Heart right ventricle (tissue), 16 donors: ENCODE measurements at regions not wholly inside any gene's neighbourhood (a gene's known extent, or its start where the extent isn't known, plus 50 kb on each side); places are given as distances from the start of the nearest gene placed in this dataset.

ENCODE experiments used
- ATAC-seq, 8 donors: fragments of 200-7000 bp; cut with Tn5 transposase; one replicate each; pipeline ENCODE4 v1.9.1; 2020; ENCODE audit warnings: mild to moderate bottlenecking in 8 of 8, moderate library complexity in 8 of 8, moderate number of reproducible peaks in 1 of 8
- DNase-seq, 2 donors: peaks; one replicate each; pipeline ENCODE4 v3.0.0-alpha.2; 2020
- H3K27ac ChIP-seq, 10 donors: fragments of 200-600 bp; sonication (generic) in 2 of 10; one replicate each; pipeline versions ENCODE4 v1.5.0 to v1.8.0; 2020 to 2022; ENCODE audit warnings: mild to moderate bottlenecking in 3 of 10
- H3K27me3 ChIP-seq, 7 donors: fragments of 200-600 bp; one replicate each; pipeline ENCODE4 v1.8.0; 2021 to 2022; ENCODE audit warnings: mild to moderate bottlenecking in 2 of 7
- H3K36me3 ChIP-seq, 9 donors: fragments of 200-600 bp; sonication (generic) in 1 of 9; one replicate each; pipeline versions ENCODE4 v1.5.0 to v1.8.0; 2020 to 2022; ENCODE audit warnings: mild to moderate bottlenecking in 2 of 9
- H3K4me1 ChIP-seq, 9 donors: fragments of 200-600 bp; sonication (generic) in 1 of 9; one replicate each; pipeline versions ENCODE4 v1.5.0 to v1.8.0; 2020 to 2022; ENCODE audit warnings: mild to moderate bottlenecking in 4 of 9
- H3K4me3 ChIP-seq, 10 donors: fragments of 200-600 bp; sonication (generic) in 2 of 10; one replicate each; pipeline versions ENCODE4 v1.5.0 to v1.8.0; 2020 to 2022; ENCODE audit warnings: mild to moderate bottlenecking in 7 of 10, moderate library complexity in 2 of 10
- H3K9me3 ChIP-seq, 11 donors: fragments of 200-600 bp in 10 of 11; sonication (generic) in 2 of 11; one replicate each; pipeline versions ENCODE4 v1.5.0 to v1.8.0; 2013 to 2022; ENCODE audit warnings: mild to moderate bottlenecking in 2 of 11, control low read depth in 1 of 11, moderate library complexity in 1 of 11
- WGBS, 2 donors: extraction: QIAGEN DNeasy Blood & Tissue Kit; methylation state at CpG; one replicate each; pipeline ENCODE4 v1.1.7; 2013; ENCODE audit warnings: inconsistent platforms in 1 of 2; 5-methylcytosine and 5-hydroxymethylcytosine counted together
- intact Hi-C, 10 donors: fragments of 100-400 bp; cut with DNase I; formaldehyde crosslinking; loops; one replicate each; pipeline versions ENCODE4 v1.11.1 to v1.14.2; 2022
- TF ChIP-seq, protein P1 (sequence below), 9 donors: fragments of 200-600 bp; sonication (generic) in 2 of 9; IDR thresholded peaks; one replicate each; pipeline versions ENCODE4 v1.5.0 to v1.8.0; 2021 to 2022; ENCODE audit warnings: antibody characterized with exemption in 9 of 9, mild to moderate bottlenecking in 5 of 9, moderate library complexity in 1 of 9
- donor health status: Arrhythmogenic right ventricular cardiomyopathy.
- donor health status: ischemic (EF 13 %, LVEDD 7.1; RV severe dilation, severe dysfunction).
- donor health status: healthy with polysubstance abuse.
- donor health status: DM: no; HTN: yes; CAD: no.
- donor health status: DM: no; HTN: no; CAD: no.
- donor health status: ischemic (EF 25% LVEDD 6.9; RV normal size, moderate dysfunction).
- donor health status: ischemic (EF 25% LVEDD 5.7; RV mildly dilated, moderate dysfunction).
- donor health status: healthy.
- donor health status: DM: yes; HTN: yes; CAD: no.
- donor health status: Ischemic cardiomyopathy.
- donor health status: ischemic (EF 35%, LVEDD 5.7; RV mildly dilated, moderate dysfunction).
- donor health status: nonischemic (EF 11% LVEDD 7.7; RV severe dilation, severe dysfunction).
- donor health status: DM: yes; HTN: yes; CAD: no.
- donor health status: PGD.
- donor health status: ischemic (EF 29% LVEDD 5.4; RV normal size, mild dysfunction).
- donor health status: nonischemic (EF 23%, LVEDD 6.1; RV moderate dilation, normal function).

DNA sequence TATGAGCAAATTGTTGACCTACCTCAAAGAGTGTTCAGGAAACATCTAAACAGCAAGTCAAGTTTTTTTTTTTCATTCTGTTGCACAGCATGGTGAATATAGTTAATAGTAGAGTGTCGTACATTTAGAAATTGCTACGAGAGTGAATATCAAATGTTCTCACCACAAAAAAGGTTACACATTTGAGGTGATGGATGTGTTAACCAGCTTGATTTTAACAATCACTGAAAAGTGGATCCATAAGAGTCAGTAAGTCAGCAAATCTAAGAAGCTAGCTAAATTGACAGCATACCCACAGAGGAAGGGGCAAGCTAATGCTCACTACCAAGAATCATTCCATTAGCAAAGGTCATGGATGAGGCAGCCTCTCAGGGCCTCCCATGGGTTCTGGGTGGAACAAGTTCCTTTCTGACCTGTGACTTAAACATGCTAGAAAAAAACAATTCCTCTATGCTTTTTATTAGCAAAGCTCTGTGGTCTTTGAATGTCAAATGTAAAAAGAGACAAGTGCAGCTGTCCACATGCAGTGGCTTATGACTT is 235.4 kb upstream of the CCDC179 start:
- intact Hi-C loops, result no loop called here
- WGBS, 2 donors, result 91 to 95% methylated on average over 2 of the region's 2 CpGs
- Histone ChIP-seq H3K36me3 (no peaks in the 10 kb centered on the region), H3K4me1 (no peaks in the 10 kb centered on the region), H3K27me3 (no peaks in the 10 kb centered on the region), H3K27ac (no peak overlapping the region), H3K4me3 (no peak overlapping the region), H3K9me3 (no peaks in the 10 kb centered on the region)
- ATAC-seq (no peak), DNase-seq (no peak)
- TF ChIP-seq, protein P1, sequence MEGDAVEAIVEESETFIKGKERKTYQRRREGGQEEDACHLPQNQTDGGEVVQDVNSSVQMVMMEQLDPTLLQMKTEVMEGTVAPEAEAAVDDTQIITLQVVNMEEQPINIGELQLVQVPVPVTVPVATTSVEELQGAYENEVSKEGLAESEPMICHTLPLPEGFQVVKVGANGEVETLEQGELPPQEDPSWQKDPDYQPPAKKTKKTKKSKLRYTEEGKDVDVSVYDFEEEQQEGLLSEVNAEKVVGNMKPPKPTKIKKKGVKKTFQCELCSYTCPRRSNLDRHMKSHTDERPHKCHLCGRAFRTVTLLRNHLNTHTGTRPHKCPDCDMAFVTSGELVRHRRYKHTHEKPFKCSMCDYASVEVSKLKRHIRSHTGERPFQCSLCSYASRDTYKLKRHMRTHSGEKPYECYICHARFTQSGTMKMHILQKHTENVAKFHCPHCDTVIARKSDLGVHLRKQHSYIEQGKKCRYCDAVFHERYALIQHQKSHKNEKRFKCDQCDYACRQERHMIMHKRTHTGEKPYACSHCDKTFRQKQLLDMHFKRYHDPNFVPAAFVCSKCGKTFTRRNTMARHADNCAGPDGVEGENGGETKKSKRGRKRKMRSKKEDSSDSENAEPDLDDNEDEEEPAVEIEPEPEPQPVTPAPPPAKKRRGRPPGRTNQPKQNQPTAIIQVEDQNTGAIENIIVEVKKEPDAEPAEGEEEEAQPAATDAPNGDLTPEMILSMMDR (IDR thresholded peaks at IDR 0.05), result no peak

DNA sequence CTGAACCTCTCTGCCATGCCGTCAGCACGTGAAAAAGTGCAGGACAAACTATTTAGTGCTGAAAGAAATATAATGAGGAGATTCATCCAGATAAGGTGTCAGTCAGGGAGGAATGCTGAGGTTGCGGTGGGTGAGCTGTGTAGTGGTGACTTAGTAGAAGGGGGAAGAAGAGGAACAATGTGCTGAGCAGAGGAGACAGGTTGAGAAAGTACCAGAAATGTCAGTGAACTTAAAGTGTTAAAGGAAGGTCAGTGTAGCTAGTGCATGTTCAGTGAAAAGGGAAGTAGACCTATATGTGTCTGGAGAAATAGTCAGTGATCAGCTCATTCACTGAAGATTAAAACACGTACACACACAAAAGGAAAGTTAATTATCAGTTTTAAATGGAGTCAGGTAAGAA is 237.6 kb upstream of the CCDC179 start:
- peaks cover 0 to 6% (median 0%) of the 10 kb centered on the region in 11 donors for H3K9me3 ChIP-seq
- no peaks in the 10 kb centered on the region for H3K36me3 ChIP-seq
- DNase-seq (no peak), ATAC-seq (no peak)
- H3K27ac ChIP-seq, result no peak overlapping the region
- intact Hi-C loops, result no loop called here
- no peak overlapping the region for H3K4me3 ChIP-seq
- H3K27me3 ChIP-seq, result no peaks in the 10 kb centered on the region
- H3K4me1 ChIP-seq, result no peaks in the 10 kb centered on the region
- TF ChIP-seq, protein P1 (IDR thresholded peaks at IDR 0.05), result no peak
- 41 to 42% methylated on average over 4 of the region's 4 CpGs for WGBS, 2 donors

DNA sequence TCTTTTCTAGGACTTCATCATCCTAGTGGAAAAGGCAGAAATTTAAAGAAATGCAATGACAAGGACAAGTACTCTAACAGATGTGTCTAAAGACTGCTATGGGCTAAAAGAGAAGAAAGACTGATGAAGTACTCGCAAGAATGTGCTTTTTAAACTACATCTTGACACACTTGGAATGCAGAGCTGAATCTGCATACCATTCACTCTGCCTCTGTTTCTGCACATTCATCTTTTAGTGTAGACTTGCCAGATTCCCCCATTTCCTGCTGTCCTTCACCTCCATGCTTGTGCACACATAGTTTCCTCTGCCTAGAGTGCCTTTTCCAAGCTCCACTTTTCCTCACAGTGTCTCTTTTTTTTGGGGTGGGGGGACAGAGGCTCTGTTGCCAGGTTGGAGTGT is 239.0 kb upstream of the CCDC179 start:
- ATAC-seq, result no peak
- H3K27ac ChIP-seq, result no peak overlapping the region
- no peaks in the 10 kb centered on the region for H3K27me3 ChIP-seq
- no peaks in the 10 kb centered on the region for H3K36me3 ChIP-seq
- intact Hi-C loops, result no loop called here
- DNase-seq, result no peak
- WGBS, 2 donors, result 88 to 90% methylated on average over 1 of the region's 1 CpG
- H3K9me3 ChIP-seq, result peaks cover 0 to 6% (median 0%) of the 10 kb centered on the region in 11 donors
- no peaks in the 10 kb centered on the region for H3K4me1 ChIP-seq
- no peak overlapping the region for H3K4me3 ChIP-seq
- TF ChIP-seq, protein P1 (IDR thresholded peaks at IDR 0.05), result no peak

DNA sequence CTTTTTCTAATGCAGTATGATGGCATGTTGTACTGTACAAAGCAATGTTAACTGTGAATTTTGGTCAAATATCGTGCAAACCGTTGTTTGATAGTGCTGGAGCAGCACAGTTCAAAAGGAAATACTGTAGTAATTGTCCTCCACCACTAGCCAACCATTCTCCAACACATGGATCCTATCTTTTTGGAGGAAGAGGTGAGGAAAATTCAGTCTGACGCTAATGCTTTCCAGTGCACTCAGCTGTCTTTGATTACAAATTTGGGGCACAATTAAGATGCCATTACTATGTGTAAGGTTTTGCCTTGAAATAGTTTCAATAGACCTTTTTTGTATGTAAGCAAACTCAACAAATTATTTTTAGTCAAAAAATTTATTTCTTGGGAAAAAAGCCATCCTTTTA is 240.5 kb upstream of the CCDC179 start:
- H3K36me3 ChIP-seq, result no peaks in the 10 kb centered on the region
- DNase-seq (no peak), ATAC-seq (no peak)
- no peak overlapping the region for H3K4me3 ChIP-seq
- H3K27ac ChIP-seq, result no peak overlapping the region
- no peaks in the 10 kb centered on the region for H3K27me3 ChIP-seq
- H3K4me1 ChIP-seq, result no peaks in the 10 kb centered on the region
- TF ChIP-seq, protein P1 (IDR thresholded peaks at IDR 0.05), result no peak
- H3K9me3 ChIP-seq, result peaks cover 0 to 6% (median 0%) of the 10 kb centered on the region in 11 donors
- WGBS, 2 donors, result 63 to 75% methylated on average over 3 of the region's 3 CpGs
- intact Hi-C loops, result no loop called here
